Hematopoietic multipotent progenitor cell treated with erythropoietin and hydrocortisone succinate and interleukin-3 and kit ligand, for 15 days (in vitro differentiated cells): ENCODE measurements at regions not wholly inside any gene's neighbourhood (a gene's known extent, or its start where the extent isn't known, plus 50 kb on each side); places are given as distances from the start of the nearest gene placed in this dataset.
"Not testable (repeated sequence)": the region's sequence is repeated elsewhere in the genome, so short reads cannot be mapped to it uniquely, and the experiment has no call there.

Source experiments
- DNase-seq: peaks from one replicate; pipeline ENCODE4 v3.0.0-alpha.2; 2015; ENCODE audit warnings: low spot score

- DNase-seq = no peak
These were observed 95.3 kb upstream of the SNX9 start for GRCh38 chr6:157727629-157728182.

GRCh38 chr6:157728183-157728881 lies 94.7 kb upstream of the SNX9 start:
- no peak for DNase-seq

DNA sequence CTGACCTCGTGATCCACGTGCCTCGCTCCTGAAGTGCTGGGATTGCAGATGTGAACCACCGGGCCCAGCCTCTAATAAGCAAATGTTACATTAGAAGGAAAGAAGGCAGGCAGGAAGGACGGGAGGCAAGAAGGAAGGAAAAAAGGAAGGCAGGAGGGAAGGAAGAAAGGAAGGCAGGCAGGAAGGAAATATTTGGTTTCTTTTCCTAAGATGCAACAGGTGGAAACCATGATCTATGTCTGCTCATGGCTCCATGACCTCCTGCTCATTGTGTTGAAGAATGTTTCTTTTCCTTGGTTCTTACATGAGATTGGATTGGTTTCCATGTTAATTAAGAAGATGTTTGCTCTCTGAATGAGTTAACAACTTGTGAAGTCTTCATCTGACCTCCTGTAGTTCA lies 91.8 kb upstream of the SNX9 start:
- DNase-seq = no peak

- no peak for DNase-seq
These were observed 91.0 kb upstream of the SNX9 start for GRCh38 chr6:157732007-157732406.

- DNase-seq = no peak
These were observed 90.5 kb upstream of the SNX9 start for GRCh38 chr6:157732416-157733161.

GRCh38 chr6:157736555-157736954 lies 86.5 kb upstream of the SNX9 start:
- DNase-seq = not testable (repeated sequence)

DNA sequence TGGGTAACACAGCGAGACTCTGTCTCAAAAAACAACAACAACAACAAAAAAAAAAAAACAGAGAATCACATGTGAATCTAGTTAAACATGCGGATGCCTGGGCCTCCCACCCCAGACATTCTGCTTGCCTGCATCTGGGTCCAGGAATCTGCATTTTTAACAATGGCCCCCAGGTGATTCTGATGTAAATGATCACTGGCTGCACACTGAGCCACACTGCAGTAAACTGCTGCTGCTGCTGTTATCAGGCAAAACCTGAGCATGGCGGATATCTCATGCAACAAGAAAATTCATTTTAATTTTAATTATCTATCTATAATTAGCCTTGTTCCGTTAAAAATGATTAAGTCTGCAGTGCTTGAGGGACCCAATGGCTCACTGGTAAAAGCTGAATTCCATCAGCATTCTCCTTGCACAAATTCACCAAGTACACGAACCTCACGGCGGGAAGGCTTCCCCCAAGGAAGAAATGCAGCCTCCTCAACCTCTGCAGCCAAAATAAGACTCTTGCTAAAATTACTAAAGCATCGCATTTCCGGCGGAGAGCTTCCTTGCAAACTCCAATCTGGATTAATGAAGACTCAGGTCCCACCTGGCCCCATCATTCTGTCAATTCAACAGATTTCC lies 81.6 kb upstream of the SNX9 start:
- no peak for DNase-seq

DNA sequence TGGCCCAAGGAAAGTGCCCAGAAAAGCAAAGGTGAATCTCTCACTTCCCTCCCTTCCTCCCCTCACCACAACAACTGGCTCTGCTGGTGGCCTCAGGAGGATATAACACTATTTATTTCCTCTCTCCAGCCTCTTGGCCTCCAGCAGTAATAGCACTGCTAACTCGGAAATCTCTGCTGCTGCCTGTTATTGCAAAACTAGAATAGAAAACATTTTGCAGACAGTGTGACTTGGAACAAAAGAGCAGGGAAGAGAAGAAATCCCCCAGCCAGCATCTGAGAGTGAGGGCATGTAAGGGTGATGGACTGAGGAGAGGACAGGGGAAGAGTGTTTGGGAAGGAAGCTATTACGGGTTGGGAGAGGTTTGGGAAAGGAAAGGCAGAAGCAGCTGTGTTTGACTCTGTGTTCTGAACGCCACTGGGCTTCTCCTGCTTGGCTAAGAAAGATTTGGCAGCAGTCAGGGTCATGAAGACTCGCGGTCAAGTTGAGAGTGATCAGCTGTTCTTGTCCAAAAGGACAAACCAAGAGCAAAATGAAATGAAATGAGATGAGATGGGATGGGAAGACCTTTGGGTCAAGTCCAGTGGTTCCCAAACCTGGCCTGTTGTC lies 81.0 kb upstream of the SNX9 start:
- DNase-seq = no peak

GRCh38 chr6:157744102-157744601 lies 78.9 kb upstream of the SNX9 start:
- no peak for DNase-seq

DNA sequence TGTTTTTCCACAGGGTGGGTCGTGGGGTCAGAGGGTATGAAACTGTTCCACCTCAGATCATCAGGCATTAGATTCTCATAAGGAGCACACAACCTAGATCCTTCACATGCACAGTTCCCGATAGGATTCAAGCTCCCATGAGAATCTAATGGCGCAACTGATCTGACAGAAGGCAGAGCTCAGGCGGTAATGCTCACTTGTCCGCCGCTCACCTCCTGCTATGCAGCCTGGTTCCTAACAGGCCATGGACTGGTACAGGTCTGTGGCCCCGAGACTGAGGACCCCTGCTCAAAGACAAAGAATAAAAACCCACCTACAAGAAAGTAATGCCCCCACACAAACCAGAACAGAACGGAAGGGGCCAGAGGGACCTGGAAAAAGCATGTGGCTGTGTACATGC lies 76.1 kb upstream of the SNX9 start:
- DNase-seq = no peak

DNA sequence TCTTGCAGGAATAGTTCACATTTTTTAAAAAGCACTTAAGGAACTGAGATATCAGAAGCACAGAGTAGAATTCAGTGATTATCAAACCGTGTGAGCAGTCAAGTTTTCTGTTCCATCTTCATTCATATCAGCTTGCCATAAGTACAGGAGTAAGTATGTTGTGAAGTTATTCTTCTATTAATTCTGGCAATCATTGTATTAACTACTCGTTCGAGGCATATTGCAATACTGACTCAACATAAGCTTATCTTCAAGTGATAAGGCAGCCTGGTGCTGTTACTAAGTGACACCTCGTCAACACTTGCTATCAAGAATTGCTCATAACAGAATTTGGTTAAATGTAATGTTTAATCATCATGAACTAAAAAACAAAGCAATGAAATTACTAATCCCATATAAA lies 75.7 kb upstream of the SNX9 start:
- DNase-seq = peak; percentile 23

DNA sequence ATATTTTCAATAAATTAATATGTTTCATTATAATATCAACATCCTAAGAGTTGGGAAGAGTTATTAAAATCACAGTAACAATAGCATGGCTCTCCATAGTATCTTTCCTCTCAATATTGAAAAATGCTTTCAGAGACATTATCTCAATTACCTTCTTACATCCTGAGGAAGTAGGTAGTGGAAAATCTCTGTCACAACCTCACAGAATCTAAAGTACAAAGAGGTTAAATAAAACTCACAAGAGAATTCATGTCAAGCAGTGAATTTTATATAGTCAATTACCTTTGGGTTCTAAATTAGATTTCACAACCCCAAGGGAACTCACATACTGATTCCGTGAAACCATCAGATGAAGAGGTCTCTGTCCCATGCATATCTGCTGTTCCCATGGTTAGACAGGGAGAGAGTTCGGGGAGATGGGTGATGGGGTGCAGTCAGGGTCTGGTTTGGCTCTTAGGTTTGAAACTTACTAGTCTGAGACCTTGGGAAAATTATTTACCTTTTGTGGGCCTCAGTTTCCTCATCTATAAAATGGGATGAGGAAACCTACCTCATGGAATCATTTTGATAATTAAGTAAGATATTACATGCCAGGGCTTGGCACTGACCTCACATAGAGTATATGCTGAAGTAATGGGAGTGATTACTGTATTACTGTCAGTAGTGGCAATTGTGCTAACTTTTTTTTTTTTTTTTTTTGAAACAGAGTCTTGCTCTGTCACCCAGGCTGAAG lies 74.0 kb upstream of the SNX9 start:
- DNase-seq = no peak

GRCh38 chr6:157750973-157751372 lies 72.1 kb upstream of the SNX9 start:
- not testable (repeated sequence) for DNase-seq

DNA sequence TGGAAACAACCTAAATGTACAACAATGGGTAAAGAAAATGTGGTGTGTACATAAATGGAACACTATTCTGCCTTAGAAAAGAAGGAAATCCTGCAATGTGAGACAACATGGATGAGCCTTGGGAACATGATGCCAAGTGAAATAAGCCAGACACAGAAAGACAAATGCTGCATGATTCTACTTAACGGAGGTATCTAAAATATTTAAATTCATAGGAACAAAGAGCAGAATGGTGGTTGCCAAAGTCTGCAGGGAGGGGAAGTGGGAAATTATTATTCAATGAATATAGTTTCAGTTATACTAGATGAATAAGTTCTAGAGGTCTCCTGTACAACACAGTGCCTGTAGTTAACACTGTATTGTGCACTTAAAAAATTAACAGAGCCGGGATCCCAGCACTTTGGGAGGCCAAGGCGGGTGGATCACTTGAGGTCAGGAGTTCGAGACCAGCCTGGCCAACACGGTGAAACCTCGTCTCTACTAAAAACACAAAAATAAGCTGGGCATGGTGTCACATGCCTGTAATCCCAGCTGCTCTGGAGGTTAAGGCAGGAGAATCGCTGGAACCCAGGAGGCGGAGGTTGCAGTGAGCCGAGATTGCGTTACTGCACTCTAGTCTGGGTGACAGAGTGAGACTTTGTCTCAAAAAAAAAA lies 71.4 kb upstream of the SNX9 start:
- DNase-seq = no peak

- not testable (repeated sequence) for DNase-seq
These were observed 70.2 kb upstream of the SNX9 start for GRCh38 chr6:157752879-157753278.

GRCh38 chr6:157753291-157753690 lies 69.8 kb upstream of the SNX9 start:
- no peak for DNase-seq

- not testable (repeated sequence) for DNase-seq
These were observed 69.2 kb upstream of the SNX9 start for GRCh38 chr6:157753801-157754200.

GRCh38 chr6:157754351-157754750 lies 68.7 kb upstream of the SNX9 start:
- DNase-seq = no peak

GRCh38 chr6:157755032-157755745 lies 67.9 kb upstream of the SNX9 start:
- no peak for DNase-seq

DNA sequence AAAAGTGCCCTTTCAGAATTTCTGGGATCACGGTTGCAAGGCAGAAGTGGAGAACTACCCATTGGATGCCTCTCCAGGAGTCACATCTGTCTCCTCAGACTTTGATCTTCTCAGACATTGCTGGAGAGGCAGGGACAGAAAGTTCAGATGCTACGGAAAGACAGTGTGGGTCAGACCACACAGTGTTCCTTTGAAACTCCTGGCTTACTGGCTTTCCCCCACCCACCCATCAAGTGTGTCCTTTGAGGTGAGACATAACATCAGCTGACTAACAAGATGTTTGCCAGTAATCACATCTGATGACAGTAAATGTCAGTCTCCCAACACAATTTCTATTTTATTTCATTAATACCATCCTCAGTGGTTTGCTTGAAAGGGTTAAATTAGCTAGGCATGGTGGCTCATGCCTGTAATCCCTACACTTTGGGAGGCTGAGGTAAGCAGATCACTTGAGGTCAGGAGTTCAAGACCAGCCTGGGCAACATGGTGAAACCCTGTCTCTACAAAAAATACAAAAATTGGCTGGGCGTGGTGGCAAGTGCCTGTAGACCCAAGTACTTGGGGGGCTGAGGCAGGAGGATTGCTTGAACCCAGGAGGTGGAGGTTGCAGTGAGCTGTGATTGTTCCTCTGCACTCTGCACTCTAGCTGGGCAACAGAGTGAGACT lies 67.2 kb upstream of the SNX9 start:
- no peak for DNase-seq
